ENCODE measurements at regions not wholly inside any gene's neighbourhood (a gene's known extent, or its start where the extent isn't known, plus 50 kb on each side); places are given as distances from the start of the nearest gene placed in this dataset.

DNA sequence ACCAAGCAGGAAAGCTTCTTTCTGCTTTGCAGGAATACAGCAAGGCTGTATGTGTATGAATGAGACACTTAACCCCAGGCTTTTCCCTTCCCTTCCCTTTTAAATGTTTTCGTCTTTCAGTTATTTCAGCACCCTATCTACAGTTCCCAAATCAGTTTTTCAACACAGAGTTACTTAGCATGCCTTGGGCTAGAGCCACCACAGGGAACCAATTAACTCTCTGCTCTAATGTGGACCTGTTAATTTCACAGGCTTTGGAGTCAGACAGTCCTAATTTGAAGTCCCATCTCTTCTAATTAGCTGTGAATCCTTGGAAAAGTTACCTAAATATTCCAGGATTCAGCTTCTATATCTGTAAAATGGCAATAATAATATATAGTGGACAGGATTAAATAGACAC is 89.2 kb upstream of the REG3A start:
- TF ChIP-seq, protein P1, sequence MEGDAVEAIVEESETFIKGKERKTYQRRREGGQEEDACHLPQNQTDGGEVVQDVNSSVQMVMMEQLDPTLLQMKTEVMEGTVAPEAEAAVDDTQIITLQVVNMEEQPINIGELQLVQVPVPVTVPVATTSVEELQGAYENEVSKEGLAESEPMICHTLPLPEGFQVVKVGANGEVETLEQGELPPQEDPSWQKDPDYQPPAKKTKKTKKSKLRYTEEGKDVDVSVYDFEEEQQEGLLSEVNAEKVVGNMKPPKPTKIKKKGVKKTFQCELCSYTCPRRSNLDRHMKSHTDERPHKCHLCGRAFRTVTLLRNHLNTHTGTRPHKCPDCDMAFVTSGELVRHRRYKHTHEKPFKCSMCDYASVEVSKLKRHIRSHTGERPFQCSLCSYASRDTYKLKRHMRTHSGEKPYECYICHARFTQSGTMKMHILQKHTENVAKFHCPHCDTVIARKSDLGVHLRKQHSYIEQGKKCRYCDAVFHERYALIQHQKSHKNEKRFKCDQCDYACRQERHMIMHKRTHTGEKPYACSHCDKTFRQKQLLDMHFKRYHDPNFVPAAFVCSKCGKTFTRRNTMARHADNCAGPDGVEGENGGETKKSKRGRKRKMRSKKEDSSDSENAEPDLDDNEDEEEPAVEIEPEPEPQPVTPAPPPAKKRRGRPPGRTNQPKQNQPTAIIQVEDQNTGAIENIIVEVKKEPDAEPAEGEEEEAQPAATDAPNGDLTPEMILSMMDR (conservative IDR thresholded peaks at IDR 0.05; ENCODE audit: low read length) = no peak
- TF ChIP-seq EZH2phosphoT487 (IDR thresholded peaks at IDR 0.05; ENCODE audit: borderline replicate concordance, low read depth, low read length) = no peak

Data from OCI-LY7 (cell line).